Activated T-cell treated with anti-CD3 and anti-CD28 coated beads, Interleukin-2, amount 50 U/mL, for 4 hours (primary cell): ENCODE measurements at regions not wholly inside any gene's neighbourhood (a gene's known extent, or its start where the extent isn't known, plus 50 kb on each side); places are given as distances from the start of the nearest gene placed in this dataset.
"Not testable (repeated sequence)": the region's sequence is repeated elsewhere in the genome, so short reads cannot be mapped to it uniquely, and the experiment has no call there.

Source experiments
- ATAC-seq, 2 donors: fragments of 200-7000 bp; cut with Tn5 transposase; one replicate each; pipeline ENCODE4 v1.10.0; 2021
- DNase-seq: peaks from one replicate; pipeline ENCODE4 v3.0.0-alpha.2; 2020
- H3K27me3 Mint-ChIP-seq: one replicate; pipeline ENCODE4 v1.8.0; 2021; ENCODE audit warnings: low read depth, mixed read lengths
- H3K36me3 Mint-ChIP-seq: one replicate; pipeline ENCODE4 v1.8.0; 2022; ENCODE audit warnings: mixed read lengths; ENCODE audit not compliant: insufficient read depth
- H3K4me1 Mint-ChIP-seq: one replicate; pipeline ENCODE4 v1.8.0; 2021; ENCODE audit warnings: low read depth, mixed read lengths
- H3K4me3 Mint-ChIP-seq: one replicate; pipeline ENCODE4 v1.8.0; 2021; ENCODE audit warnings: mild to moderate bottlenecking, moderate library complexity, mixed read lengths
- H3K9me3 Mint-ChIP-seq: one replicate; pipeline ENCODE4 v1.8.0; 2021; ENCODE audit warnings: mixed read lengths

DNA sequence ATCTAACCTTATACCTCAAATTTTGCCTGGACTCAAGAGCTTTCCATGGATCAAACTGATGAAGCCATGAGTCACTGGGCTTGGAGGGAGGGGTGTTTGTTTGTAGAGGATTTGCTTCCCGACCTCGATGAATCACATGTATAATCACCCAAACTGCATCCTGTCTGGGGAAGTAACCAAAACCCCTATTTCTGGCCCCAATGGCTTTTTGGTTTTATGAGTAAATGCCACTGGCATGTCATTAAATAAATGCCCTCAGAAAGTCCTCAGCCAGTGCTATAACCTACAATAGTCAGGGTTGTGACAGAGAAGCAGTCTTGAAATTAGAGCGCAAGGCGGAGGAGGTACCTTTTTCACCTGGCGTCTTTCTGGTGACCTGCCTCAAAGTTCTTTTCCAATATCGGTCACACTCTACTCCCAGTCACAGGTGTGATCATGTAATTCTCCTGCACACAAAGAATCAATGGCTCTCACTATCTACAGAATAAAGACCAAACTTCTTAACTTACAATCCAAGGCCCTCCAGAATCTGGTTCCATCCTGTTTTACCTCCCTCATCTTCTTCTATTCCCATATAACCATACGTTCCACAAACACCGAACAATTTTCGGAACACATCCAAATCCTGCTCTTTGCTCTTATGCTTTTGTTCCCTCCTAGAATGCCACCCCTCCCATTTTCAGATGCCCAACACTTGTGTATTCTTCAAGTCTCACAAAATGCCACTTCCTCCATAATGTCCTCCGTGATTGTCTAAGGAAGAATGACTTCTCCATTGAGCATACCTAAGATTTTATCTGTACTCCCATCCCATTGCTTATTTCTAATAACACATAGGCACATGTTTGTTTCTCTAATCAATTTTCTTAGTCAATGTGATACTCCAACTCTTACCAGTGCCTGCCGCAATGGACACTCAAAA is 81.3 kb upstream of the BLID start:
- no peaks in the 10 kb centered on the region for H3K9me3 Mint-ChIP-seq
- H3K27me3 Mint-ChIP-seq, result peaks cover 13% of the 10 kb centered on the region
- no peaks in the 10 kb centered on the region for H3K36me3 Mint-ChIP-seq
- no peak for ATAC-seq
- H3K4me1 Mint-ChIP-seq, result no peaks in the 10 kb centered on the region
- DNase-seq, result no peak
- H3K4me3 Mint-ChIP-seq, result no peak overlapping the region

DNA sequence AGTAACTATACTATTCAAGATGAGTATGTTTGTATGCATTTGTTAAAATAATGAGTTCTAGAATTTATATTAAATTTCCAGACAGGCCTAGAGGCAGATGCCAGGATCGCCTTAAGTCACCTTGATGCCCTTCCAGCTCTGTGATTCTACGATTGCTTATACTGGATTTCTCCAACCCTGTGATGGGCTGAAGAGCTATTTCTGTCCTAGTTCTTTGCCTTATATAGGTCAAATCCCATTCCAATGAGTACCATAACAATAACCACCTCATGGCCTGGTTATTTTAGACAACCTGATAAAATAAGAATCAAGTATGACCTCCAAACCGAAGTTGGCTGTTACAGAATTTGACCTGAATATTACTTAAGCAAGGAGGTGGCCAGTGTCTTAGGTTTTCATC is 79.8 kb upstream of the BLID start:
- ATAC-seq (no peak), DNase-seq (no peak)
- Mint-ChIP-seq H3K27me3 (peaks cover 11% of the 10 kb centered on the region), H3K9me3 (no peaks in the 10 kb centered on the region), H3K4me3 (no peak overlapping the region), H3K36me3 (no peaks in the 10 kb centered on the region), H3K4me1 (no peaks in the 10 kb centered on the region)

DNA sequence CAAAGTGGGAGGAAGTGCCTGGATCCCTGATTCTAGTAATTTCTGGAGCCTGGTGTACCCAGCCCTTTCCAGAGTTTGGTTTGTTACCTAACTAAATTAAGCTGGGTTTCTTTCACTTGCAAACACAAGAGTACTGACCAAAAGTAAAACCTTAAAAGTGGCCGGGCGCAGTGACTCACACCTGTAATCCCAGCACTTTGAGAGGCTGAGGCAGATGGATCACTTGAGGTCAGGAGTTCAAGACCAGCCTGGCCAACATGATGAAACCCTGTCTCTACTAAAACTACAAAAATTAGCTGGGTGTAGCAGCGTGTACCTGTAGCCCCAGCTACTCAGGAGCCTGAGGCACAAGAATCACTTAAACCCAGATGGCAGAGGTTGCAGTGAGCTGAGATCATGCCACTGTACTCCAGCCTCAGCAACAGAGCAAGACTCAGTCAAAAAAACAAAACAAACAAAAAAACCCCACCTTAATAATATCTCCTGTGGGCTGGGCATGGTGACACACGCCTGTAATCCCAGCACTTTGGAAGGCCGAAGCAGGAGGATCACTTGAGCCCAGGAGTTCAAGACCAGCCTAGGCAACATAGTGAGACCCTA is 78.0 kb upstream of the BLID start:
- ATAC-seq, H3K27me3 Mint-ChIP-seq, H3K4me1 Mint-ChIP-seq, DNase-seq, H3K36me3 Mint-ChIP-seq, H3K9me3 Mint-ChIP-seq, H3K4me3 Mint-ChIP-seq: not testable (repeated sequence)

DNA sequence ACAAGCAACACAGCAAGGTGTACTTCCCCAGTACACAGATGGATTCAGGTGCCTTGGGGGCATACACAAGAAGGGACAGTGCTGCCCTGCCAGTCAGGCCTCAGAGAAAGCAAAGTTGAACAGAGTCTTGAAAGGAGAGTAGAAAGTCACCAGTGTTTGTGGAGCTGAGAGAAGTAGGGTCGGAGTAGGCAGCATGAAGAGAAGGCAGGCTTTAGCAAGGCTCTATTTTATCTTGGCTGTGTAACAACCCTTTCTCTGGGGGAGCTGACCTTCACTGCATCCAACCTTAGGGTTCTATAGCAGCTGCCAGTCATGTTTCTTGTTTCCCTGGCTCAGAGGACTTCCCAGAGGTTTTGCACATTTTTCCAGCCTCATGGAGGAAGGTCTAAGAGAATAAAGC is 77.4 kb upstream of the BLID start:
- ATAC-seq (no peak), DNase-seq (no peak)
- Mint-ChIP-seq H3K4me1 (no peaks in the 10 kb centered on the region), H3K4me3 (no peak overlapping the region), H3K36me3 (no peaks in the 10 kb centered on the region), H3K9me3 (no peaks in the 10 kb centered on the region), H3K27me3 (peaks cover 7% of the 10 kb centered on the region)

DNA sequence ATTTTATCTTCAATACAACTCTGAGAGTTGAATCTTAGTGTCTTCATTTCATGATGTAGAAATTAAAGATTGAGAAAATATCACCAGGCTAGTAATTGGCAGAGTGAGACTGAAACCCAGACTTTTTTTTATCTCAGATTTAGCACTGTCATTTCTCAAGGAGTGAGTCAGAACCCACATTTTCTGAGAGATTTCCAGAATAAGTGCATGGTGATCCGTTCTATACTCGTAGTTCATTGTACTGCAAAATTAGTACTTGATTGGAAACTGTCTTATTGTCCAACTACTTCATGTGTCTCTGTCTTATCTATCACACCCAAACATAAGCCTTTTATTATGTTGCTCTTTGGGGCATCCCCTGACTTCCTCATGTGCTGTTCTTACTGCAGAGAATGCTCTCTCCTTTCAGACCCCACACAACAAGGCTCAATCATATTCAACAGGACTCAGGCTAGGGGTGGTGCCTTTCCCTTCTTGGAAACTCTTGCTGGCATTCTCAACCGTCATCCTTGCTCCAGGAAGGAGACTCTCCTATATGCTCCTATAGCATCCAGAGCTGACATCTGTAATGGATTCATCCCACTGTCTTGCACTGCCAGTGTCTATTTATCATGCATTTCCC is 76.7 kb upstream of the BLID start:
- no peaks in the 10 kb centered on the region for H3K9me3 Mint-ChIP-seq
- no peak for DNase-seq

DNA sequence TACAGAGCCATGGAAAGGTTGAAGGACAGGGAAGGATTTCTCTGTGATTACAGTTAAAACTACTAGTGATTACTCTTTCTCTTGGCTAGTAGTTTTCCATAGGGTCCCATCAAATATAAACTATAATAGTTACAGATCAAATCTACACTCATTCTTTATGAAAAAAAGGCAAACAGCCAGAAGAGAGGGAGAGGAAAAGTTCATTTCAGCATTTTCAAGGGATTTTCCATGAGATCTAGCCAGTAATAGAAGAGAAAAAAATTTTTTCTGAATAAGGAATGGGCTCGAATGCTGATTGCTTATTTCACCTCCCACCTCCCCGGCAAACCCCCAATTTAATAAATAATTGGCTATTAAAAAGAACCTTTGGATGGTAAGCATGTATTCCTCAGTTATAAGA is 74.8 kb upstream of the BLID start:
- H3K36me3 Mint-ChIP-seq, result no peaks in the 10 kb centered on the region
- no peaks in the 10 kb centered on the region for H3K4me1 Mint-ChIP-seq
- no peaks in the 10 kb centered on the region for H3K9me3 Mint-ChIP-seq
- DNase-seq (no peak), ATAC-seq (no peak)
- no peak overlapping the region for H3K4me3 Mint-ChIP-seq
- peaks cover 3% of the 10 kb centered on the region for H3K27me3 Mint-ChIP-seq

More for the DNA sequence above, 76.7 kb upstream of the BLID start:
- H3K36me3 Mint-ChIP-seq, result no peaks in the 10 kb centered on the region
- no peak overlapping the region for H3K4me3 Mint-ChIP-seq
- H3K4me1 Mint-ChIP-seq, result no peaks in the 10 kb centered on the region
- ATAC-seq, result peak; percentile 51 to 52
- H3K27me3 Mint-ChIP-seq, result peaks cover 7% of the 10 kb centered on the region

DNA sequence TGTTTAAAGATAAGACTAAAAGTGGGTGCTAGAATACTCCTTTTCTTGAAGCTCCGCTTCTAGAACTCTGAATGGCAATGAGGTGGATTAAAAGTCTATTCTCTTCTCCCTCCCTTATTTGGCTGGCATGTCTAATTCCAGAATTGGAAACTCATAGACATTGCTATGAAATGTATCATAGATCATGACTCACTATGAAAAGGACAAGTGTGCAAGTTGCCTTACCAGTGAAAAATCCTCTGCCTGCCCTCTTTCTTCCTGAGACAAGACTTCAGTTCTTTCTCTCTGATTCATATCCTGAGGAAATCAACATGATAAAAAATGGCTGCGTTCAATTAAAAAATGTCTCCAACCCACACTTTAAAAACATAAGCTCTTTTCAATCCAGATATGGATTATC is 73.2 kb upstream of the BLID start:
- ATAC-seq (no peak), DNase-seq (no peak)
- Mint-ChIP-seq H3K27me3 (peaks cover 5% of the 10 kb centered on the region), H3K36me3 (no peaks in the 10 kb centered on the region), H3K9me3 (no peaks in the 10 kb centered on the region), H3K4me1 (no peaks in the 10 kb centered on the region), H3K4me3 (no peak overlapping the region)

DNA sequence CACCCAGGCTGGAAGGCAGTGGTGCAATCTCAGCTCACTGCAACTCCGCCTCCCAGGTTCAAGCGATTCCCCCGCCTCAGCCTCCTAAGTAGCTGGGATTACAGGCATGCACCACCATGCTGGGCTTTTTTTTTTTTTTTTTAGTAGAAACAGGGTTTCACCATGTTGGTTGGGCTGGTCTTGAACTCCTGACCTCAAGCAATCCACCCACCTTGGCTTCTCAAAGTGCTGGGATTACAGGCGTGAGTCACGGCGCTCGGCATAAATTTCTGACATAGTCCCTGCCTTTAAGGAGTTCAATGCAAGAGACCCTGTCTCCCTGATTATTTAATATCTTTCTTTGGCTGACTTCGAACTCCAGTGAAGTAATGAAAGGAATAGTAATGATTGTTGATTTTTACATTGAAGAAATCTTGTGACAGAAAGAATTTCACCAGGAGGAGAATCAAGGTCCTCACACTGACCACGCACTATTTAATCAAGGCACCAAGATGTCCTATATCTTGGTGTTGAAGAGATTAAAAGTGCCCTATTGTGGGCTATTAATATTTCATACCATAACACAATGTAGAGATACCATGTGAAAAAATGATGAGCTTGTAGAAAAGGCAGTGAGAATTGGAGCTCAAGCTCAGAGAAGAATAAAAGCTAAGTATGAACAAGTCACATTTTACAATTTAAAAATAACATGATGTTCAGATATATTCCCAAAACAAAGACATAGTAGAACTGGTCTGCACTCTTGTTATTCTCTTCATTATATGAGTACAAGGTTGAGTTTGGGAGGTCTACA is 71.6 kb upstream of the BLID start:
- DNase-seq (no peak), ATAC-seq (no peak)
- Mint-ChIP-seq H3K4me3 (no peak overlapping the region), H3K4me1 (no peaks in the 10 kb centered on the region), H3K27me3 (peaks cover 5% of the 10 kb centered on the region), H3K9me3 (no peaks in the 10 kb centered on the region), H3K36me3 (no peaks in the 10 kb centered on the region)

DNA sequence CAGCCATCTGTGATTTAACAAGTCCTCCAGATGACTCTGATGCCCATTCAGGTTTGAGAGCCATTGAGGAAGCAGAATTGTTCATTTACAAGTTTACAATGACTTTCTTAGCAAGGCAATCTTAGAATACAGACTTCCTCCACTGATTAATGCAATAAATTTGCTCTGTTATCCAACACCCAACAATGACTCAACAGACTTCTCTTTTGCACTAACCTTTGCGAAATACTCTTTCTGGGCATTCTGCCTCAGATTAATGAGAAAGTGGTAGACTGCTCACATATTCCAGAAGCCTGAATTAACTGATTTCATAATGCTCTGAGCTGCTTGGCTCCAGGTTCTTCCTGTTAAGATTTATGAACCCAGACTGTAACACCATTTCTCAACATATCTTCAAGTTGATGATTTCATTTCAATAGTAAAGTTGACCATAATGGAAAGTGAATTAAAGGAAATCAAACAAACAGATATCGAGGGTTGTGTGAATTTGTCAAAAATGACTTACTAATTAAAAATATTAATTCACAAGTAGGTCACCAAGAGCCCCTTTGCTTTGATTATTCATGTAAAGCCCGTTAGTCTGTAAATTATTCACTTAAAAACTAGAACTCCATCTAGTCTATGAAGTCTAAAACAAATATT is 70.5 kb upstream of the BLID start:
- no peaks in the 10 kb centered on the region for H3K4me1 Mint-ChIP-seq
- H3K9me3 Mint-ChIP-seq, result no peaks in the 10 kb centered on the region
- H3K27me3 Mint-ChIP-seq, result peaks cover 4% of the 10 kb centered on the region
- DNase-seq, result no peak
- no peaks in the 10 kb centered on the region for H3K36me3 Mint-ChIP-seq
- no peak for ATAC-seq
- H3K4me3 Mint-ChIP-seq, result no peak overlapping the region

DNA sequence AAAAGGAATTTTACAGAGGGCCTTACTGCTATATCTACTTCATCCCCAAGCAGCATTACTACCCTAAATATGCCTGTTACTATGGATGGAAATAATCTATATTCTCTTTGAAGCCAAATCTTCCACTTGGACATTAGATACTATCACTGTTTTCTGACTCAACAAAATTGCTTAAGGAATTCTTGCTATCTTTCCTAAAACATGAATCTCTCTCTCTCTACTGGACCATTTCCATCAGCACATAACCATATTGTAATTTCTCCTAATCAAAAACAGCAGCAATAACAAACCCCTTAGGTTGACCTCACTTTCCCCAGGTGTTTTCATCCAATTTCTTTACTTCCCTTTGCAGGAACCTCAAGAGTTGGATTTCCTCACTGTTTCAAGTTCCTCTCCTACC is 67.9 kb upstream of the BLID start:
- Mint-ChIP-seq H3K4me3 (no peak overlapping the region), H3K4me1 (no peaks in the 10 kb centered on the region), H3K9me3 (no peaks in the 10 kb centered on the region), H3K36me3 (no peaks in the 10 kb centered on the region), H3K27me3 (peaks cover 2% of the 10 kb centered on the region)
- DNase-seq (no peak), ATAC-seq (no peak)

DNA sequence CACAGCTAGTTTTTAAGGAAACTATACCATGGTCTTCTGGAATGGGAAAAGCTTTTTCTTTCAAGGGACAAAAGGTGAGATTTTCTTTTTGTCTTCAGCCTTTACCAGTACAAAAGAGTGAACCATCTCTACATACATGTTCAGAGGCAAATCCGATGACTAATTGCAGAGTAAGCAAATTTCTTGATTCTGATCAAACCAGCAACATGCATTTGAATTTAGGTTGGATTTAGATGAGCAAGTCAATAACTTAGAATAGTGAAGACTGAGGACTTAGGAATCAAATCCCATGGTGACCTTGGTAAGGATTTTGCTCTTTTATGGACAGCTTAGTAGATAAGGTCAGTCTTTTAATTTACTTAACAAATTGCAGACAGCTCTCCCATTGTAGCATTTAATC is 65.9 kb upstream of the BLID start:
- peaks cover 2% of the 10 kb centered on the region for H3K27me3 Mint-ChIP-seq
- no peak for DNase-seq
- no peaks in the 10 kb centered on the region for H3K36me3 Mint-ChIP-seq
- H3K9me3 Mint-ChIP-seq, result no peaks in the 10 kb centered on the region
- no peaks in the 10 kb centered on the region for H3K4me1 Mint-ChIP-seq
- ATAC-seq, result no peak
- H3K4me3 Mint-ChIP-seq, result no peak overlapping the region

DNA sequence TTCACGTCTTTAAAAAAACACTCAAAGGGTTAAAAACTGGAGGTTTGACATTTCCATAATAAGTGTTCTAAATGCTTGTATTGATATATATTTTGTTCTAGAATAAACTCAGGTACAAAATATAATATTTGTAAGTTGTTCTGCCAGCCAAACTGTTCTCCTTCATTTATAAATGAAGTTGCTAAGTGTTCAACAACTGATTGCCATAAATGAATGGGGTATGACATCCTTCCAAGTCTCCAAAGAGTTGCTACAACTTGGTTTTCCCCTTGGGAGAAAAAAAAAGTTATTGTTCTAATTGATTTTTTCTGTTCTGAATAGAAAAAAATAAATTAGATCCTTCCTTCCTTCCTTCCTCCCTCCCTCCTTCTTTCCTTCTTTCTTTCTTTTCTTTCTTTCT is 65.4 kb upstream of the BLID start:
- ATAC-seq (no peak), DNase-seq (no peak)
- Mint-ChIP-seq H3K9me3 (no peaks in the 10 kb centered on the region), H3K4me1 (no peaks in the 10 kb centered on the region), H3K36me3 (no peaks in the 10 kb centered on the region), H3K4me3 (no peak overlapping the region), H3K27me3 (peaks cover 2% of the 10 kb centered on the region)

DNA sequence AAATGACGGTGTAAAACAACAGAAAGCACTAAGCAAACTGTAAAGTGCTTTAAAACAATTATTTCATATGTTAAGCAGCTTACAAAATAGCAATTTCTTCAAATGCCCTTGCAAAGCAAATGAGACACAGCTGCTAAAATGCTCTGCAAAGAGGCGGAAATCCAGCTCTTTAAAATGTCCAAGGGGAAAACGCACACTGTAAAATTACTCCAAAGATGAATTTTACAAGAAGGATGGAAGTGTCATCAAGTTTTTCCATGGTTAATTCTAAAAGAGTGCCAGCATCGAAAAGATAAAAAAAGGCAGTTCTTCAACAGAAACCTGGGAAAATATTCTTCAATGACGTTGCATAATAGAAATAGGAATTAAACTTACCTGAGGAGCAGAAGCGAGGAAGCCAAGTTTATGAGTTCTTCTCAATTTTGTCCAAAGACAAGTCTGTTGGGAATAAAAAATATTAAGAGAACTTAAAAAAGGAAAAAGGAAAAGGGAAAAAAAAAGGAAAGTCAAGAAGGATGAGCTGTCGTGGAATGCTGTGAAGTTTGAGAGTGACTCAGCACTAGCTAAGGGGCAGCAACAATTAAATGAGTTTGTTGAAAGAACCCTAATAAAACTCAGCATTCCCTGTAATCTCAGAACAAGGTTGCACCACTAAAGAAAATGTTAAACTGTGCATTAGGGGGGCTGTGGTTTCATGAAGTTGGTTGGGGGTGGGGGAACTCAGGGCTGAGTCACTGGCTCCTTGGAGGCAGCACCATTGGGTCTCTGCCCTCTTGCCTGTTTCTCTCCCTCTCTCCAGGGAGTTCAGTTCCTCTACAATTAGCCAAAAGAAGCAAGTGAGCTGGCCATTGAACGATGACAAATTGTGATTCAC is 64.2 kb upstream of the BLID start:
- H3K4me1 Mint-ChIP-seq, result no peaks in the 10 kb centered on the region

More for the DNA sequence above, 64.2 kb upstream of the BLID start:
- peaks cover under 1% of the 10 kb centered on the region for H3K27me3 Mint-ChIP-seq
- no peaks in the 10 kb centered on the region for H3K9me3 Mint-ChIP-seq
- ATAC-seq, result no peak
- no peaks in the 10 kb centered on the region for H3K36me3 Mint-ChIP-seq
- no peak for DNase-seq
- H3K4me3 Mint-ChIP-seq, result no peak overlapping the region
